Esophagus squamous epithelium (tissue), 5 donors: ENCODE measurements at regions not wholly inside any gene's neighbourhood (a gene's known extent, or its start where the extent isn't known, plus 50 kb on each side); places are given as distances from the start of the nearest gene placed in this dataset.

Experiments
- DNase-seq: peaks from one replicate; lab custom pipeline; 2025; lab: John Stamatoyannopoulos, UW
- H3K27ac ChIP-seq, 4 donors: fragments of 200-600 bp; sonication (generic); one replicate each; pipeline ENCODE4 v1.5.1; 2016 to 2019; ENCODE audit warnings: mild to moderate bottlenecking in 1 of 4
- H3K27me3 ChIP-seq, 4 donors: fragments of 200-600 bp; sonication (generic); 1 replicate in 3 of 4; 2 replicates in 1 of 4; pipeline versions ENCODE4 v1.5.1 to v1.6.0; 2017 to 2021; ENCODE audit warnings: antibody characterized with exemption in 1 of 4
- H3K36me3 ChIP-seq, 3 donors: fragments of 200-600 bp; sonication (generic); one replicate each; pipeline ENCODE4 v1.5.1; 2016 to 2019
- H3K4me1 ChIP-seq, 3 donors: fragments of 200-600 bp; sonication (generic); one replicate each; pipeline ENCODE4 v1.5.1; 2017 to 2019
- H3K4me3 ChIP-seq, 4 donors: fragments of 200-600 bp; sonication (generic); 1 replicate in 3 of 4; 2 replicates in 1 of 4; pipeline ENCODE4 v1.5.1; 2016 to 2019; ENCODE audit warnings: mild to moderate bottlenecking in 2 of 4, moderate library complexity in 1 of 4
- H3K9me3 ChIP-seq, 3 donors: fragments of 200-600 bp; sonication (generic); one replicate each; pipeline ENCODE4 v1.5.1; 2016 to 2019
- CTCF ChIP-seq, 6 experiments: fragments of 450-650 bp in 4 of 6; fragments of 200-600 bp in 2 of 6; sonication (generic) in 2 of 6; IDR thresholded peaks; one replicate each; pipeline ENCODE4 v1.5.1; 2016 to 2019; ENCODE audit warnings: antibody characterized with exemption in 6 of 6, mild to moderate bottlenecking in 4 of 6, moderate library complexity in 4 of 6
- POLR2A ChIP-seq, 4 donors: fragments of 450-650 bp; IDR thresholded peaks; one replicate each; pipeline ENCODE4 v1.6.1; 2017; ENCODE audit warnings: antibody characterized with exemption in 4 of 4, mild to moderate bottlenecking in 4 of 4, moderate library complexity in 3 of 4
- WGBS, 2 donors: methylation state at CpG; one replicate each; pipeline ENCODE4 v1.1.5; 2018; 5-methylcytosine and 5-hydroxymethylcytosine counted together
- intact Hi-C: fragments of 100-400 bp; cut with DNase I; formaldehyde crosslinking; loops from one replicate; pipeline ENCODE4 v1.15.0; 2022
- small RNA-seq, 4 donors: library from RNA; depleted of rRNA; stranded (forward); fragments of <200 nt; gene quantifications; one replicate each; pipeline ENCODE3, GENCODE V24; 2016
- donor health status: DM: yes; HTN: yes; CAD: no.

DNA sequence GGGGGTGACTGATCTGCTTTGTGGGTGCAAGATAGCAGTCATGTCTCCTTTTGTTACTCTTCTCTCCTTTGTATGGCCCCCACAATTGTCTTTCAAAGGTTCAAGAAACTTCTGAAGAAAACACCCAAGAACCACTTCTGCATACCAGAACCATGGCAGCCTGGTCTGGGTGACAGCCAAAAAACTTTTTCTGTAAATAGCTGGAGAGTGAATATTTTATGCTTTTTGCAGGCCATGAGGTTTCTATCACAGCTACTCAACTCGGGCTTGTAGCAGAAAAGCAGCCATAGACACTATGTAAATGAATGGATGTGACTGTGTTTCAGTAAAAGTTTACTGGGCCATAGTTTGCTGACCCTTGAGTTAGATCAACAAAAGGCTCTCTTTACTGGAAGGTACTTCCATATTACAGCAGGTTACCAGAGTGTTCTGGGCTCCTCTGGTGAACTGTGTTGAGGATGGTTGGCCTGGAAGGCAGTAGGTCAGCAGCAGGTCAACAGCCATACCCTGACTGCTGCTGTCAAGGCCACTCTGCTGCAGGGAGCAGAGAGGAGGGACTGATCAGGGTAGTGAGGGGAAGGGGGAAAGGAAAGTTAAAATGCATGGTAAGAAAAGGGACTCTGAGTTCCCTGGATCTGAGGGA lies 116.4 kb downstream of the GDAP2 start:
- Histone ChIP-seq H3K9me3 (no peaks in the 10 kb centered on the region), H3K27me3 (peaks cover 0 to 2% (median 0%) of the 10 kb centered on the region in 4 donors), H3K4me1 (peaks cover 0 to 14% (median 0%) of the 10 kb centered on the region in 3 donors), H3K4me3 (no peak overlapping the region), H3K27ac (no peak overlapping the region), H3K36me3 (no peaks in the 10 kb centered on the region)
- no peak for TF ChIP-seq CTCF (IDR thresholded peaks at IDR 0.05)
- TF ChIP-seq POLR2A (IDR thresholded peaks at IDR 0.05) = no peak
- DNase-seq = no peak
- 17 to 31% methylated on average over 1 of the region's 1 CpG for WGBS, 2 donors
- intact Hi-C loops = no loop called here

Small RNA genes lying in the stretch of these regions (small RNA-seq; reads per million reads assigned to genes)
- 0 reads per million in 4 donors for gene AL390877.1
- gene RF00561 = 0 reads per million in 4 donors
